WTC11 (cell line): ENCODE measurements at regions not wholly inside any gene's neighbourhood (a gene's known extent, or its start where the extent isn't known, plus 50 kb on each side); places are given as distances from the start of the nearest gene placed in this dataset.

Source experiments
- SMAD4 ChIP-seq: sonication (generic); formaldehyde crosslinking; IDR thresholded peaks from 2 replicates; pipeline ENCODE4 v1.8.0; 2022; ENCODE audit warnings: mild to moderate bottlenecking, missing genetic modification reagents
- TF ChIP-seq, protein P1 (sequence below): fragments of 200-600 bp; IDR thresholded peaks from 2 replicates; pipeline ENCODE4 v1.8.0; 2022; ENCODE audit warnings: antibody characterized with exemption
- TF ChIP-seq, protein P2 (sequence below): sonication (generic); formaldehyde crosslinking; IDR thresholded peaks from 2 replicates; pipeline ENCODE4 v1.8.1; 2023; ENCODE audit warnings: mild to moderate bottlenecking, missing genetic modification reagents, moderate library complexity
- TF ChIP-seq, protein P3 (sequence below): sonication (generic); formaldehyde crosslinking; IDR thresholded peaks from 2 replicates; pipeline ENCODE4 v1.8.1; 2023; ENCODE audit warnings: mild to moderate bottlenecking, moderate library complexity, missing genetic modification reagents
- TF ChIP-seq, protein P4 (sequence below): sonication (generic); formaldehyde crosslinking; IDR thresholded peaks from 2 replicates; pipeline ENCODE4 v1.8.0; 2022; ENCODE audit warnings: mild to moderate bottlenecking, missing genetic modification reagents
- TF ChIP-seq, protein P5 (sequence below): fragments of 250-450 bp; sonication (Bioruptor Pico); IDR thresholded peaks from 2 replicates; pipeline ENCODE4 v2.1.2; 2022; ENCODE audit warnings: mild to moderate bottlenecking, moderate library complexity

DNA sequence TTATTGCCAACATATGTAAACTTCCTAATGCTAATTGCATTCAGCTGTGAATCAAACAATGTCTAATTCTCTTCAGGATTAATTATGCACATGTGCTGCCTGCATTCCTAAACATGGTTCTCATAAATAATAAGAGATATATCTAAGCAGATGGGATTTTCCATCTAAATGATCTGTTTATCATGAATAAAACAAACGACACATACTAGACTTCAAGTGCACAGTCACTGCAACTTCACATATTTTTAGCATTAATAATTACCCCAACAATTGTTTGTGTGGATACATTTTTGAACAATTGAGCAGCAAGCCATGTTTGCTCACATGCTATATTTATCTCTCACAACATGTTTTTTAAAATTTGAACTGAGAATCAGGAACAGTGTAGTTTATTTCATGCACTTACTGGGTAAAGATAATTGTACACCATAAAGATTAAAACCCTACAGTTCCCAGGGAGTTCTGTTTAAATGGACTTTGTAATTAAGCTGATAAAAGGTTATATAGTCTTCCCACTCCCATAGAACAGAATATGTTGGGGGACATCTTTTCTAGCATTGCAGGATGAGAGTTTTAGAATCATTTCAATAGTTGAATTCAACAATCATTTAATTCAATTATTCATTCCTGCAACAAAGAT lies 378.5 kb downstream of the MDFIC start:
- TF ChIP-seq SMAD4 (CRISPR knock-in tag) = no peak
- TF ChIP-seq, protein P1, sequence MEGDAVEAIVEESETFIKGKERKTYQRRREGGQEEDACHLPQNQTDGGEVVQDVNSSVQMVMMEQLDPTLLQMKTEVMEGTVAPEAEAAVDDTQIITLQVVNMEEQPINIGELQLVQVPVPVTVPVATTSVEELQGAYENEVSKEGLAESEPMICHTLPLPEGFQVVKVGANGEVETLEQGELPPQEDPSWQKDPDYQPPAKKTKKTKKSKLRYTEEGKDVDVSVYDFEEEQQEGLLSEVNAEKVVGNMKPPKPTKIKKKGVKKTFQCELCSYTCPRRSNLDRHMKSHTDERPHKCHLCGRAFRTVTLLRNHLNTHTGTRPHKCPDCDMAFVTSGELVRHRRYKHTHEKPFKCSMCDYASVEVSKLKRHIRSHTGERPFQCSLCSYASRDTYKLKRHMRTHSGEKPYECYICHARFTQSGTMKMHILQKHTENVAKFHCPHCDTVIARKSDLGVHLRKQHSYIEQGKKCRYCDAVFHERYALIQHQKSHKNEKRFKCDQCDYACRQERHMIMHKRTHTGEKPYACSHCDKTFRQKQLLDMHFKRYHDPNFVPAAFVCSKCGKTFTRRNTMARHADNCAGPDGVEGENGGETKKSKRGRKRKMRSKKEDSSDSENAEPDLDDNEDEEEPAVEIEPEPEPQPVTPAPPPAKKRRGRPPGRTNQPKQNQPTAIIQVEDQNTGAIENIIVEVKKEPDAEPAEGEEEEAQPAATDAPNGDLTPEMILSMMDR = no peak
- TF ChIP-seq, protein P2, sequence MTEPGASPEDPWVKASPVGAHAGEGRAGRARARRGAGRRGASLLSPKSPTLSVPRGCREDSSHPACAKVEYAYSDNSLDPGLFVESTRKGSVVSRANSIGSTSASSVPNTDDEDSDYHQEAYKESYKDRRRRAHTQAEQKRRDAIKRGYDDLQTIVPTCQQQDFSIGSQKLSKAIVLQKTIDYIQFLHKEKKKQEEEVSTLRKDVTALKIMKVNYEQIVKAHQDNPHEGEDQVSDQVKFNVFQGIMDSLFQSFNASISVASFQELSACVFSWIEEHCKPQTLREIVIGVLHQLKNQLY (CRISPR knock-in tag) = no peak
- TF ChIP-seq, protein P3, sequence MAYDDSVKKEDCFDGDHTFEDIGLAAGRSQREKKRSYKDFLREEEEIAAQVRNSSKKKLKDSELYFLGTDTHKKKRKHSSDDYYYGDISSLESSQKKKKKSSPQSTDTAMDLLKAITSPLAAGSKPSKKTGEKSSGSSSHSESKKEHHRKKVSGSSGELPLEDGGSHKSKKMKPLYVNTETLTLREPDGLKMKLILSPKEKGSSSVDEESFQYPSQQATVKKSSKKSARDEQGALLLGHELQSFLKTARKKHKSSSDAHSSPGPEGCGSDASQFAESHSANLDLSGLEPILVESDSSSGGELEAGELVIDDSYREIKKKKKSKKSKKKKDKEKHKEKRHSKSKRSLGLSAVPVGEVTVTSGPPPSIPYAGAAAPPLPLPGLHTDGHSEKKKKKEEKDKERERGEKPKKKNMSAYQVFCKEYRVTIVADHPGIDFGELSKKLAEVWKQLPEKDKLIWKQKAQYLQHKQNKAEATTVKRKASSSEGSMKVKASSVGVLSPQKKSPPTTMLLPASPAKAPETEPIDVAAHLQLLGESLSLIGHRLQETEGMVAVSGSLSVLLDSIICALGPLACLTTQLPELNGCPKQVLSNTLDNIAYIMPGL = no peak
- TF ChIP-seq, protein P4, sequence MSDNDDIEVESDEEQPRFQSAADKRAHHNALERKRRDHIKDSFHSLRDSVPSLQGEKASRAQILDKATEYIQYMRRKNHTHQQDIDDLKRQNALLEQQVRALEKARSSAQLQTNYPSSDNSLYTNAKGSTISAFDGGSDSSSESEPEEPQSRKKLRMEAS (CRISPR knock-in tag) = no peak
- TF ChIP-seq, protein P5, sequence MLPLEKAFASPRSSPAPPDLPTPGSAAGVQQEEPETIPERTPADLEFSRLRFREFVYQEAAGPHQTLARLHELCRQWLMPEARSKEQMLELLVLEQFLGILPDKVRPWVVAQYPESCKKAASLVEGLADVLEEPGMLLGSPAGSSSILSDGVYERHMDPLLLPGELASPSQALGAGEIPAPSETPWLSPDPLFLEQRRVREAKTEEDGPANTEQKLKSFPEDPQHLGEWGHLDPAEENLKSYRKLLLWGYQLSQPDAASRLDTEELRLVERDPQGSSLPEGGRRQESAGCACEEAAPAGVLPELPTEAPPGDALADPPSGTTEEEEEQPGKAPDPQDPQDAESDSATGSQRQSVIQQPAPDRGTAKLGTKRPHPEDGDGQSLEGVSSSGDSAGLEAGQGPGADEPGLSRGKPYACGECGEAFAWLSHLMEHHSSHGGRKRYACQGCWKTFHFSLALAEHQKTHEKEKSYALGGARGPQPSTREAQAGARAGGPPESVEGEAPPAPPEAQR (CRISPR knock-in tag) = no peak
